Activated T-helper 1 cell treated with anti-CD3 and anti-CD28 coated beads, Interleukin-12 subunit alpha, Interleukin-12 subunit beta, Interleukin-2, Interleukin-4 antibody, amounts not matched to agents 30 ng/mL and 10 ng/mL and 1 ng/mL, durations not matched to agents 14 hours and 24 hours and 36 hours (primary cell): ENCODE measurements at regions not wholly inside any gene's neighbourhood (a gene's known extent, or its start where the extent isn't known, plus 50 kb on each side); places are given as distances from the start of the nearest gene placed in this dataset.

Experiments used
- DNase-seq: peaks from one replicate; pipeline ENCODE4 v3.0.0; 2021; ENCODE audit warnings: low spot score
- H3K27ac Mint-ChIP-seq: one replicate; pipeline ENCODE4 v1.8.0; 2021; ENCODE audit warnings: mild to moderate bottlenecking, mixed read lengths
- H3K27me3 Mint-ChIP-seq: one replicate; pipeline ENCODE4 v1.8.0; 2022; ENCODE audit warnings: mild to moderate bottlenecking, moderate library complexity, mixed read lengths; ENCODE audit not compliant: insufficient read depth
- H3K36me3 Mint-ChIP-seq: one replicate; pipeline ENCODE4 v1.8.0; 2021; ENCODE audit warnings: low read depth, mixed read lengths
- H3K4me1 Mint-ChIP-seq: one replicate; pipeline ENCODE4 v1.8.0; 2021; ENCODE audit warnings: low read depth, mixed read lengths
- H3K4me3 Mint-ChIP-seq: one replicate; pipeline ENCODE4 v1.8.0; 2021; ENCODE audit warnings: mild to moderate bottlenecking, moderate library complexity, mixed read lengths
- H3K9me3 Mint-ChIP-seq: one replicate; pipeline ENCODE4 v1.8.0; 2021; ENCODE audit warnings: mixed read lengths
- intact Hi-C: fragments of 100-400 bp; cut with micrococcal nuclease; formaldehyde crosslinking; loops from one replicate; pipeline ENCODE4 v1.15.1; 2024

DNA sequence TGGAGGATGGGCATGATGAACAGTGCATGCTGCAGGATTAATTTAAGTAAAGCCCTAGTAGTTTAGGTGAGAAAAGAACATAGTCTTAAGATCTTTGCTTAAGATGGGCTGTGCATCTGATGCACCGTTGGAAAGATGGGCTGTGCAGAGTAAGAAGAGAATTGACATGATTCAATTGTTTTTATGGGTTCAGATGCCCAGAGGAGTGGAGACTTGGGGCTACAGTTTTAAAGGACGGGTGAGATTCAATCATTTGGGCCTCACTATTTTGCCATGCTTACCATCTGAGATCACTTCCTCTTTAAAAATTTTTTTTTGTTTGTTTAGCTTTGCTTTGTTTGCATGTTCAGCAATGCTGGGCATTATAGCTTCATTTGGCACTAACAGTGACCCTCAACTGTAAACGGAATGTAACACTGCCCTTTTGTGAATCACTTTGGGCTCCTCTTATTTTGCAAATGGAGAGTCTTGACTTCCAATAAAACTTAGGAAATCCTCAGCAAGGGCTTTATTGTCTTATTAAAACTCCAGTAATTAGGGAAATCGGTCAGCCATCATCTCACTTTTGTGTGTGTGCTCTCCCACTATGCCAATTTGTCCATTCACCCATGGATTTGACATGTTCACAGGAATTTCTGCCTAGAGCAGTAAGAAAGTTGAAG, 216.1 kb upstream of the TLL1 start:
- no peaks in the 10 kb centered on the region for H3K4me1 Mint-ChIP-seq
- H3K9me3 Mint-ChIP-seq = no peaks in the 10 kb centered on the region
- H3K27ac Mint-ChIP-seq = no peak overlapping the region
- H3K27me3 Mint-ChIP-seq = no peaks in the 10 kb centered on the region
- H3K4me3 Mint-ChIP-seq = no peak overlapping the region
- DNase-seq = no peak
- intact Hi-C loops = no loop called here
- no peaks in the 10 kb centered on the region for H3K36me3 Mint-ChIP-seq

DNA sequence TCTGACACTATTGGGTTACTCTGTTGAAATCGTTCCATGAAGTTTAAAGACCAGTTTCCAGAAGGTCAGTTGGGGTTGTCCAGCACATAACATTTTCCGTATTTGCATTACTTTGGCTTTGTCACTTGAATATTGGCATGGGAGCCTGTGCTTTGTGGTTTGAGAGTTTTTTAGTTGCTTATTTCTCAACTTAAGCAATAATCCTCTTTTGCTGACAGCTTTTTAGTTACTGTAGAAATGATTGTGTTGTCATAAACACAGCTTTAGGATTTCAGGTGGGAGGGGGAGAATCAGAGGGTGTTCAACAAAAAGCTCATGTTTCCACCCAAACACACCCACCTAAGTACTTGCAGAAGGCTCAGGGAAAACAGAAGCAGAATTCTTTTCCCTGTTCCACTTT, 210.7 kb upstream of the TLL1 start:
- no peak for DNase-seq
- Mint-ChIP-seq H3K27ac (no peak overlapping the region), H3K27me3 (no peaks in the 10 kb centered on the region), H3K36me3 (no peaks in the 10 kb centered on the region), H3K4me1 (no peaks in the 10 kb centered on the region), H3K9me3 (no peaks in the 10 kb centered on the region), H3K4me3 (no peak overlapping the region)
- intact Hi-C loops = no loop called here

DNA sequence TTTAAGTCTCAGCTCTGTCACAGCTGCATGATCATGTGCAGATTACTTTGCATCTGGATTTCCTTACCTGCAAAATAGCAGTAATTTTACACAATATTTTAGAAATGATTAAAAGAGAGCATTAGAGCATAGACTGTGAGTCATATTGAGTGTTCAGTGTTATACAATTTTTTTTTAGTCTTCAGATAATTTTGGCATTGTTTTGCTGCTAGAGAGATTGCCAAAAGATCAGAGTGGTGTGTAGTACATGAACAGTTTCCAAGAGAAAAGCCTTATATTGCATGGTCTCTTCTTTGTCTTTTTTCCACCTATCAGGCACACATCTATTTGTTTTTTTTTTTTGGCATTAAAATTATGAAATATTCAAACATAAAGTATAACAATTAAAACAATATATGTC, 209.6 kb upstream of the TLL1 start:
- intact Hi-C loops = no loop called here
- Mint-ChIP-seq H3K36me3 (no peaks in the 10 kb centered on the region), H3K4me3 (no peak overlapping the region), H3K27me3 (no peaks in the 10 kb centered on the region), H3K4me1 (no peaks in the 10 kb centered on the region), H3K27ac (no peak overlapping the region), H3K9me3 (no peaks in the 10 kb centered on the region)
- no peak for DNase-seq

- Mint-ChIP-seq H3K4me1 (no peaks in the 10 kb centered on the region), H3K27me3 (no peaks in the 10 kb centered on the region), H3K27ac (no peak overlapping the region), H3K36me3 (no peaks in the 10 kb centered on the region), H3K9me3 (no peaks in the 10 kb centered on the region), H3K4me3 (no peak overlapping the region)
- intact Hi-C loops = no loop called here
- DNase-seq = no peak
Measured at GRCh38 chr4:165666836-165667235, 206.2 kb upstream of the TLL1 start.

- Mint-ChIP-seq H3K4me1 (no peaks in the 10 kb centered on the region), H3K9me3 (no peaks in the 10 kb centered on the region), H3K27ac (no peak overlapping the region), H3K36me3 (no peaks in the 10 kb centered on the region), H3K4me3 (no peak overlapping the region), H3K27me3 (no peaks in the 10 kb centered on the region)
- no peak for DNase-seq
- intact Hi-C loops = no loop called here
Measured at GRCh38 chr4:165667969-165668368, 205.1 kb upstream of the TLL1 start.

- intact Hi-C loops = no loop called here
- Mint-ChIP-seq H3K36me3 (no peaks in the 10 kb centered on the region), H3K4me3 (no peak overlapping the region), H3K4me1 (no peaks in the 10 kb centered on the region), H3K27me3 (no peaks in the 10 kb centered on the region), H3K27ac (no peak overlapping the region), H3K9me3 (no peaks in the 10 kb centered on the region)
- no peak for DNase-seq
Measured at GRCh38 chr4:165668694-165669093, 204.3 kb upstream of the TLL1 start.

DNA sequence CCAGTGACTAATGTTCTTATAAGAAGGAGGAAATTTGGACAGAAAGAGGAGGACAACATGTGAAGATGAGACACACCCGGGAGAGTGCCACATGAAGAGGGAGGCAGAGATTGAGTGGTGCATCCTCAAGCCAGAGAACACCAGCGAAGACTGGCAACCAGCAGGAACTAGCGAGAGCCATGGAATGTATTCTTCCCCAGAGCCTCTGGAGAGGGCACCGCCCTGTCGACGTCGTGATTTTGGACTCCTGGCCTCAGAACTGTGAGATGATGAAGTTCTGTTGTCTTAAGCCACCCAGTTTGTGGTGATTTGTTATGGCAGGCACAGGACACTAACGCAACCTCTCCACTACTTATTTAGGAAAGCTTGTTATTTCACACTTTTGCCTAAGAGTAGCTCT, 196.0 kb upstream of the TLL1 start:
- Mint-ChIP-seq H3K4me3 (no peak overlapping the region), H3K4me1 (no peaks in the 10 kb centered on the region), H3K9me3 (no peaks in the 10 kb centered on the region), H3K27ac (no peak overlapping the region), H3K36me3 (no peaks in the 10 kb centered on the region), H3K27me3 (no peaks in the 10 kb centered on the region)
- no peak for DNase-seq
- intact Hi-C loops = no loop called here

- H3K36me3 Mint-ChIP-seq = no peaks in the 10 kb centered on the region
- DNase-seq = no peak
- no peaks in the 10 kb centered on the region for H3K27me3 Mint-ChIP-seq
- H3K4me1 Mint-ChIP-seq = no peaks in the 10 kb centered on the region
- intact Hi-C loops = no loop called here
- H3K9me3 Mint-ChIP-seq = no peaks in the 10 kb centered on the region
- no peak overlapping the region for H3K27ac Mint-ChIP-seq
- H3K4me3 Mint-ChIP-seq = no peak overlapping the region
Measured at GRCh38 chr4:165678236-165678935, 194.7 kb upstream of the TLL1 start.

- Mint-ChIP-seq H3K9me3 (no peaks in the 10 kb centered on the region), H3K27ac (no peak overlapping the region), H3K27me3 (no peaks in the 10 kb centered on the region), H3K36me3 (no peaks in the 10 kb centered on the region), H3K4me1 (no peaks in the 10 kb centered on the region), H3K4me3 (no peak overlapping the region)
- DNase-seq = no peak
- intact Hi-C loops = no loop called here
Measured at GRCh38 chr4:165678936-165679325, 194.1 kb upstream of the TLL1 start.

DNA sequence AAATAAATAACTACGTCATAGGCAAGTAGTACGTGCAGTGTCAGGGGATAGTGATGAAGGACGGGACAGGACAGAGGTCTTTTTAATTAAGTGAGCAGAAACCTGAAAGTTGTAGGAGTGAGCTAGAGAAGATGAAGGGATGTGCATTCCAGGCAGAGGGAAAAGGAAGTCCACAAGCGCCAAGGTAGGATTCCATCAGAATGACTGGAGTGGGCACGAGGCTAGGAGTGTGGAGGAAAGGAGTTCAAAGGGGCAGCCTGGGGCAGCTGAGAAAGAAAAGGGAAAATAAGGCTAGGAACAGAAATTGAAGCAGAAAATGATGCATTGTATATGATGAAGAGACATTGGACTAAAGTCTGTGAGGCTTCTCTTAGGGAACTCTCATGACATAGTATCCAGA, 192.2 kb upstream of the TLL1 start:
- no peak for DNase-seq
- H3K4me3 Mint-ChIP-seq = no peak overlapping the region
- H3K27ac Mint-ChIP-seq = no peak overlapping the region
- H3K9me3 Mint-ChIP-seq = no peaks in the 10 kb centered on the region
- H3K27me3 Mint-ChIP-seq = no peaks in the 10 kb centered on the region
- H3K4me1 Mint-ChIP-seq = no peaks in the 10 kb centered on the region
- no peaks in the 10 kb centered on the region for H3K36me3 Mint-ChIP-seq
- intact Hi-C loops = no loop called here

DNA sequence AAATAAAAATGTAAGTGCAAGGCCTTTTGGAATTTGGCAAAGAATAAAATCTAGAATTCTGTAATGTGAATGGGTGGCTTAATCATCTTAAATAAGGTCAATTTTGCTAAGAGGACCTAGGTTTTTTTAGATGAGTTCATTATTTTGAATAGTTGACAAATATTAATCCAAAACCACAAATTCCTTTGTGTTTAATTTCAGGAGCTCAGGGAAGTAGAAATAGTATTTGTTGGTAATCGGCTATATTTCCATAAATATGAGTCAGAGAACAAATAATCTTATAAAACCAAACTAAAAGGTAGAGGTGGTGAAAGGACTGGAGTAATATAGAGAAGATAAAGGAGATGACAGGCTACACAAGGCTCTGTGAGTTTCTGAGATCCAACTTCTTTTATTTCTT, 190.4 kb upstream of the TLL1 start:
- Mint-ChIP-seq H3K27ac (no peak overlapping the region), H3K9me3 (no peaks in the 10 kb centered on the region), H3K36me3 (no peaks in the 10 kb centered on the region), H3K4me3 (no peak overlapping the region), H3K27me3 (no peaks in the 10 kb centered on the region), H3K4me1 (no peaks in the 10 kb centered on the region)
- intact Hi-C loops = no loop called here
- no peak for DNase-seq

- DNase-seq = no peak
- H3K4me3 Mint-ChIP-seq = no peak overlapping the region
- intact Hi-C loops = no loop called here
- H3K27me3 Mint-ChIP-seq = no peaks in the 10 kb centered on the region
- no peaks in the 10 kb centered on the region for H3K4me1 Mint-ChIP-seq
- H3K9me3 Mint-ChIP-seq = no peaks in the 10 kb centered on the region
- H3K27ac Mint-ChIP-seq = no peak overlapping the region
- H3K36me3 Mint-ChIP-seq = no peaks in the 10 kb centered on the region
Measured at GRCh38 chr4:165684177-165684805, 188.7 kb upstream of the TLL1 start.

DNA sequence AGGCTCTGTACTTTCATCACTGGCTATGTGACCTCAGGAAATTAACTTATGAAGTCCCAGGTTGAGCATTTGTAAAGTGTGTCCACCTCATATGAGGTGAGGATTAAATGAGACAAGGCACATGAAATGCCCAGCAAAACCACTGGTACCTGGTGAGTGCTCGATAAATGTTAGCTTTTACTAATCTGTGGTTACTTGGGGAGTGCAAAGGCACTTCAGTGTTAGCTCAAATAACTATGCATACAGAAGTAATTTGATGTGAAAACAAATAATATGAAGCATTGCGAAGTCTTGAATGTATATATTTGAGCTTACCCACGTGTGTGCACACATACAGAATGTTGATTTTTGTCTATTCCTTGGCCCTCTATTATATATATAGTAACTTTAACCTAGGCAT, 186.3 kb upstream of the TLL1 start:
- intact Hi-C loops = no loop called here
- no peak overlapping the region for H3K27ac Mint-ChIP-seq
- H3K4me3 Mint-ChIP-seq = no peak overlapping the region
- no peaks in the 10 kb centered on the region for H3K27me3 Mint-ChIP-seq
- H3K4me1 Mint-ChIP-seq = no peaks in the 10 kb centered on the region
- DNase-seq = no peak
- no peaks in the 10 kb centered on the region for H3K9me3 Mint-ChIP-seq
- H3K36me3 Mint-ChIP-seq = no peaks in the 10 kb centered on the region
